ENCODE measurements at regions not wholly inside any gene's neighbourhood (a gene's known extent, or its start where the extent isn't known, plus 50 kb on each side); places are given as distances from the start of the nearest gene placed in this dataset.
"Not testable (repeated sequence)": the region's sequence is repeated elsewhere in the genome, so short reads cannot be mapped to it uniquely, and the experiment has no call there.

- H3K27me3 Mint-ChIP-seq, result peaks cover 9% of the 10 kb centered on the region
- H3K27ac Mint-ChIP-seq, result no peak overlapping the region
- peaks cover 5% of the 10 kb centered on the region for H3K9me3 Mint-ChIP-seq (ENCODE audit: low read depth)
- H3K36me3 Mint-ChIP-seq, result peaks cover 8% of the 10 kb centered on the region
- no peak overlapping the region for H3K4me3 Mint-ChIP-seq
- DNase-seq (peak; percentile 16), ATAC-seq (no peak)
- CTCF ChIA-PET, result no interaction called here
- peaks cover 17% of the 10 kb centered on the region for H3K4me1 Mint-ChIP-seq
Measured at GRCh38 chr14:105941226-105942166, 415.1 kb downstream of the TMEM121 start.

- not testable (repeated sequence) for H3K27ac Mint-ChIP-seq; ATAC-seq; H3K27me3 Mint-ChIP-seq; H3K4me3 Mint-ChIP-seq; H3K36me3 Mint-ChIP-seq; H3K9me3 Mint-ChIP-seq (ENCODE audit: low read depth)
- CTCF ChIA-PET, result interaction anchor here (0.7 to 2.3 kb wide), 4 partner anchors 9 to 263 kb away, joined by 3 to 7 read pairs (median 4); no protein-coding TSS in a partner anchor
- peak; percentile 25 for DNase-seq
- peaks cover 17% of the 10 kb centered on the region for H3K4me1 Mint-ChIP-seq
Measured at GRCh38 chr14:105942725-105943124, 416.3 kb downstream of the TMEM121 start.

DNA sequence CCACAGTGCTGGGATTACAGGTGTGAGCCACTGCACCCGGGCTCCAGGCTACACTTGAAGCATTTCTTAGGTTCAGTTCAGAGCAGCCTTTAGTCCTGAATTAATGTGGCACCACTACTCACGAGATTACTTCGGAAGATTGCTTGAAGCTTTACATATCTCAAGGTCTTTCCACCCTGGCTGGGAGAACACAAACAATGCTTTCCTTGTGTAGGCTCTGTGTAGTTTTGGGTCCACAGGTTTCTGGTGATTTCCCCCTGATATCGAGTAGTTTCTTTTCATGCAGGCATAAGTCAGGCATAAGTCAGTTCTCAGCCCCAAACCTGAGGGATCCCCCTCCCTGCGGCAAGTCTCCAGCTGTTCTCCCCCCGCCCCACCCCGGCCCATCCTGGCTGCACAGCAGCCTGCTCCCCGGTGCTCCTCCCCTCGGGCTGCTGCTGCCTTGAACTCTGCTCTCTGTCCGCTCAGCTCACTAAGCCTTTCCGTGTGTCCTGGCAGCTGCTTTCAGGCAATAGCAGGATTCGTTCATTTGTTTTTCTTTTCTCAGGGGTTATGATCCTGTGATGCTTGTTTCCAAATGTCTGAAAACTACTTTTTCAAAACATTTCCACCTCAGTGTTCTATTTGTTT is 417.7 kb downstream of the TMEM121 start:
- CTCF ChIA-PET, result interaction anchor here (0.6 to 3.5 kb wide), 18 partner anchors 10 to 767 kb away, joined by 3 to 25 read pairs (median 4); no protein-coding TSS in a partner anchor
- H3K36me3 Mint-ChIP-seq, result peaks cover 4% of the 10 kb centered on the region
- DNase-seq (peak; percentile 22), ATAC-seq (no peak)
- H3K27ac Mint-ChIP-seq, result no peak overlapping the region
- H3K9me3 Mint-ChIP-seq (ENCODE audit: low read depth), result no peaks in the 10 kb centered on the region
- H3K27me3 Mint-ChIP-seq, result peaks cover 8% of the 10 kb centered on the region
- peaks cover 17% of the 10 kb centered on the region for H3K4me1 Mint-ChIP-seq
- no peak overlapping the region for H3K4me3 Mint-ChIP-seq

- CTCF ChIA-PET, result interaction anchor here (0.6 to 3.5 kb wide), 24 partner anchors 24 to 768 kb away, joined by 3 to 25 read pairs (median 4); no protein-coding TSS in a partner anchor
- H3K4me3 Mint-ChIP-seq, result no peak overlapping the region
- peaks cover 13% of the 10 kb centered on the region for H3K27me3 Mint-ChIP-seq
- no peaks in the 10 kb centered on the region for H3K36me3 Mint-ChIP-seq
- H3K4me1 Mint-ChIP-seq, result peaks cover 17% of the 10 kb centered on the region
- DNase-seq, result peak; percentile 84
- ATAC-seq, result peak; percentile 81
- no peak overlapping the region for H3K27ac Mint-ChIP-seq
- no peaks in the 10 kb centered on the region for H3K9me3 Mint-ChIP-seq (ENCODE audit: low read depth)
Measured at GRCh38 chr14:105944632-105945610, 418.5 kb downstream of the TMEM121 start.

GRCh38 chr14:105945896-105946295 is 419.5 kb downstream of the TMEM121 start:
- peaks cover 17% of the 10 kb centered on the region for H3K27me3 Mint-ChIP-seq
- no peaks in the 10 kb centered on the region for H3K36me3 Mint-ChIP-seq
- no peak for ATAC-seq
- H3K27ac Mint-ChIP-seq, result no peak overlapping the region
- DNase-seq, result peak; percentile 52
- CTCF ChIA-PET, result interaction anchor here (1.0 to 3.5 kb wide), 12 partner anchors 23 to 272 kb away, joined by 3 to 25 read pairs (median 5); no protein-coding TSS in a partner anchor
- no peak overlapping the region for H3K4me3 Mint-ChIP-seq
- peaks cover 13% of the 10 kb centered on the region for H3K4me1 Mint-ChIP-seq
- no peaks in the 10 kb centered on the region for H3K9me3 Mint-ChIP-seq (ENCODE audit: low read depth)

DNA sequence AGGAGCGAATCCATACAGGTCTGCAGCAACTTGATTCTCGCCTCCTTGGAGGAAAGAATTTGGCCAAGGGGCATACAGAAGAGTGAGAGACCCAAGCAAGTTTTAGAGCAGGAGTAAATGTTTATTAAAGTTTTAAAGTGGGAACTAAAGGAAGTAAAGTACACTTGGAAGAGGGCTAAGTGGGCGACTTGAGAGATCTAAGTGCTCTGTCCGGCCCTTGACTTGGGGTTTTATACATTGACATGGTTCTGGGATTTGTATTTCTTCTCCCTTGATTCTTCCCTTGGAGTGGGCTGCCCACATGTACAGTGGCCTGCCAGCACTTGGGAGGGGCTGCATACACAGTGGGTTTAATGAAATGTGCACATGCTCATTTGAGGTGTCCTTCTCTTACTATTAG is 421.2 kb downstream of the TMEM121 start:
- CTCF ChIA-PET, result no interaction called here
- ATAC-seq (no peak), DNase-seq (peak; percentile 33)
- Mint-ChIP-seq H3K27ac (no peak overlapping the region), H3K36me3 (no peaks in the 10 kb centered on the region), H3K4me3 (no peak overlapping the region), H3K27me3 (peaks cover 26% of the 10 kb centered on the region), H3K4me1 (peaks cover 13% of the 10 kb centered on the region), H3K9me3 (ENCODE audit: low read depth) (no peaks in the 10 kb centered on the region)

- H3K4me3 Mint-ChIP-seq; H3K36me3 Mint-ChIP-seq; ATAC-seq; H3K27ac Mint-ChIP-seq; CTCF ChIA-PET; DNase-seq; H3K9me3 Mint-ChIP-seq (ENCODE audit: low read depth): not testable (repeated sequence)
- Mint-ChIP-seq H3K27me3 (peaks cover 31% of the 10 kb centered on the region), H3K4me1 (peaks cover 13% of the 10 kb centered on the region)
Measured at GRCh38 chr14:105948955-105949354, 422.6 kb downstream of the TMEM121 start.

- not testable (repeated sequence) for ATAC-seq; H3K27ac Mint-ChIP-seq; H3K36me3 Mint-ChIP-seq; H3K4me1 Mint-ChIP-seq; H3K4me3 Mint-ChIP-seq; H3K9me3 Mint-ChIP-seq (ENCODE audit: low read depth)
- peak; percentile 38 for DNase-seq
- H3K27me3 Mint-ChIP-seq, result peaks cover 36% of the 10 kb centered on the region
- CTCF ChIA-PET, result interaction anchor here (0.9 to 1.6 kb wide), 4 partner anchors 39 to 273 kb away, joined by 3 to 4 read pairs (median 4); no protein-coding TSS in a partner anchor
Measured at GRCh38 chr14:105950364-105950892, 424.0 kb downstream of the TMEM121 start.

DNA sequence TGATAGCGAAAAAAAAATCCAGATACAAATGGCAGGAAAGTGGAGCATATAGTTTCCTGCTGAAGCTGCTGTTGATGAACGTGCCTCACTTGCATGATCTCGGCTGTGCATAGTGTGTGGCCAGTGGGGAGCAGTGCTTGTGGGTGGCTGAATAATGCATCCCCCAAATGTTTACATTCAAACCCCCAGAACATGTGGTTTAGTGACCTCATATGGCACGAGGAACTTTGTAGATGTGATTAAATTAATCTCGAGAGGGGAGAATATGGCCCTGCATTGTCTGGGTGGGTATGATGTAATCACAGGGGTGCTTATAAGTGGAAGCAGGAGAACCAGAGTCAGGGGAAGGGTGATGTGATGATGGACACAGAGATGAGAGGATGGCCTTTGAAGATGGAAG is 425.0 kb downstream of the TMEM121 start:
- Mint-ChIP-seq H3K27me3 (peaks cover 40% of the 10 kb centered on the region), H3K4me3 (no peak overlapping the region), H3K27ac (no peak overlapping the region), H3K9me3 (ENCODE audit: low read depth) (no peaks in the 10 kb centered on the region), H3K36me3 (no peaks in the 10 kb centered on the region), H3K4me1 (peaks cover 6% of the 10 kb centered on the region)
- CTCF ChIA-PET, result interaction anchor here (1.6 kb wide), 1 partner anchor 54 kb away, joined by 3 read pairs; no protein-coding TSS in a partner anchor
- DNase-seq (no peak), ATAC-seq (no peak)

DNA sequence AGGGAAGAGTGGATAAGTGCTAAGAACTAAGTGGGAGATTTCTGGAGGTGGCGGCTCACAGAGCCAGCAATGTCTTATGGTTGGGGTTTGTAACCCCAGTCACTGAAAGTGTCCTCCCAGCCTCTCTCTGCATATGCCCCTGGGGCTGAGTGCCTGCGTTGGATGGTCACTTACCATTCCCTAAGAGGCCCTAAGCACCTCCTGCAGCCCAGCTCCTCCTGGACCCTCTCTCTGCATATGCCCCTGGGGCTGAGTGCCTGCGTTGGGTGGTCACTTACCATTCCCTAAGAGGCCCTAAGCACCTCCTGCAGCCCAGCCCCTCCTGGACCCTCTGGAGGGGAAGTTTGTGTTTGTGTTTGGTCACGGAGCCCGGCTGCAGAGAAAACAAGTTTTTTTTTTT is 425.8 kb downstream of the TMEM121 start:
- Mint-ChIP-seq H3K9me3 (ENCODE audit: low read depth) (no peaks in the 10 kb centered on the region), H3K4me1 (peaks cover 6% of the 10 kb centered on the region), H3K4me3 (no peak overlapping the region), H3K36me3 (no peaks in the 10 kb centered on the region), H3K27me3 (peaks cover 41% of the 10 kb centered on the region), H3K27ac (no peak overlapping the region)
- CTCF ChIA-PET, result no interaction called here
- ATAC-seq (no peak), DNase-seq (peak; percentile 23)

GRCh38 chr14:105952826-105953225 is 426.4 kb downstream of the TMEM121 start:
- Mint-ChIP-seq H3K27ac (no peak overlapping the region), H3K4me1 (peaks cover 6% of the 10 kb centered on the region), H3K36me3 (no peaks in the 10 kb centered on the region), H3K4me3 (no peak overlapping the region), H3K9me3 (ENCODE audit: low read depth) (no peaks in the 10 kb centered on the region), H3K27me3 (peaks cover 48% of the 10 kb centered on the region)
- ATAC-seq (no peak), DNase-seq (no peak)
- CTCF ChIA-PET, result no interaction called here

GRCh38 chr14:105961625-105962024 is 435.2 kb downstream of the TMEM121 start:
- ATAC-seq; H3K4me1 Mint-ChIP-seq; CTCF ChIA-PET; H3K4me3 Mint-ChIP-seq; H3K36me3 Mint-ChIP-seq; H3K9me3 Mint-ChIP-seq (ENCODE audit: low read depth); H3K27ac Mint-ChIP-seq; DNase-seq: not testable (repeated sequence)
- H3K27me3 Mint-ChIP-seq, result peaks cover 53% of the 10 kb centered on the region

Measured in activated CD8-positive, alpha-beta memory T cell treated with anti-CD3 and anti-CD28 coated beads, Interleukin-2, amount 10 ng/mL, durations not matched to agents 7 days and 5 days (primary cell).